Activated T-helper 17 cell treated with anti-CD3 and anti-CD28 coated beads, Interleukin-2, amount 50 U/mL, for 72 hours (primary cell): ENCODE measurements at regions not wholly inside any gene's neighbourhood (a gene's known extent, or its start where the extent isn't known, plus 50 kb on each side); places are given as distances from the start of the nearest gene placed in this dataset.

Experiments used
- ATAC-seq: fragments of 150-1000 bp; cut with Tn5 transposase; replicated peaks from 2 replicates; pipeline ENCODE4 v1.10.0; 2021; ENCODE audit warnings: mild to moderate bottlenecking, moderate library complexity
- H3K27ac Mint-ChIP-seq: one replicate; pipeline ENCODE4 v1.8.0; 2022; ENCODE audit warnings: mixed read lengths
- H3K27me3 Mint-ChIP-seq: one replicate; pipeline ENCODE4 v1.8.0; 2022; ENCODE audit warnings: mixed read lengths
- H3K36me3 Mint-ChIP-seq: one replicate; pipeline ENCODE4 v1.8.0; 2022; ENCODE audit warnings: low read depth, mild to moderate bottlenecking, mixed read lengths
- H3K4me1 Mint-ChIP-seq: one replicate; pipeline ENCODE4 v1.8.0; 2022; ENCODE audit warnings: mixed read lengths
- H3K4me3 Mint-ChIP-seq: one replicate; pipeline ENCODE4 v1.8.0; 2022; ENCODE audit warnings: mild to moderate bottlenecking, mixed read lengths
- H3K9me3 Mint-ChIP-seq: one replicate; pipeline ENCODE4 v1.8.0; 2022; ENCODE audit warnings: mixed read lengths

- ATAC-seq = peak; percentile 99
- Mint-ChIP-seq H3K4me3 (peak overlapping the region; percentile 18), H3K9me3 (no peaks in the 10 kb centered on the region), H3K27ac (peak overlapping the region; percentile 64), H3K36me3 (peaks cover 11% of the 10 kb centered on the region), H3K4me1 (peaks cover 14% of the 10 kb centered on the region), H3K27me3 (peaks cover 8% of the 10 kb centered on the region)
Observed at GRCh38 chr13:99859178-99860177, 112.1 kb downstream of the ZIC5 start.

- no peak for ATAC-seq
- Mint-ChIP-seq H3K4me3 (no peak overlapping the region), H3K27ac (no peak overlapping the region), H3K4me1 (peaks cover 14% of the 10 kb centered on the region), H3K27me3 (peaks cover 8% of the 10 kb centered on the region), H3K9me3 (no peaks in the 10 kb centered on the region), H3K36me3 (peaks cover 6% of the 10 kb centered on the region)
Observed at GRCh38 chr13:99857738-99858137, 113.8 kb downstream of the ZIC5 start.

- H3K27me3 Mint-ChIP-seq = peaks cover 8% of the 10 kb centered on the region
Observed at GRCh38 chr13:99855526-99856420, 115.8 kb downstream of the ZIC5 start.

GRCh38 chr13:99854366-99854765 is 117.2 kb downstream of the ZIC5 start:
- H3K27ac Mint-ChIP-seq = no peak overlapping the region
- H3K36me3 Mint-ChIP-seq = peaks cover under 1% of the 10 kb centered on the region
- H3K4me1 Mint-ChIP-seq = peaks cover 7% of the 10 kb centered on the region
- H3K4me3 Mint-ChIP-seq = no peak overlapping the region
- no peak for ATAC-seq
- no peaks in the 10 kb centered on the region for H3K9me3 Mint-ChIP-seq
- H3K27me3 Mint-ChIP-seq = peaks cover 8% of the 10 kb centered on the region

More at GRCh38 chr13:99855526-99856420, 115.8 kb downstream of the ZIC5 start:
- Mint-ChIP-seq H3K4me1 (peaks cover 14% of the 10 kb centered on the region), H3K4me3 (no peak overlapping the region), H3K9me3 (no peaks in the 10 kb centered on the region), H3K36me3 (peaks cover 6% of the 10 kb centered on the region), H3K27ac (no peak overlapping the region)
- ATAC-seq = no peak

- no peak for ATAC-seq
- Mint-ChIP-seq H3K27ac (no peak overlapping the region), H3K36me3 (no peaks in the 10 kb centered on the region)
Observed at GRCh38 chr13:99847318-99847750, 124.2 kb downstream of the ZIC5 start.

GRCh38 chr13:99845161-99845874 is 126.2 kb downstream of the ZIC5 start:
- H3K27me3 Mint-ChIP-seq = no peaks in the 10 kb centered on the region
- H3K36me3 Mint-ChIP-seq = no peaks in the 10 kb centered on the region
- no peak overlapping the region for H3K4me3 Mint-ChIP-seq
- ATAC-seq = no peak
- H3K9me3 Mint-ChIP-seq = no peaks in the 10 kb centered on the region
- no peak overlapping the region for H3K27ac Mint-ChIP-seq
- H3K4me1 Mint-ChIP-seq = no peaks in the 10 kb centered on the region

More at GRCh38 chr13:99847318-99847750, 124.2 kb downstream of the ZIC5 start:
- Mint-ChIP-seq H3K9me3 (no peaks in the 10 kb centered on the region), H3K4me1 (no peaks in the 10 kb centered on the region), H3K27me3 (no peaks in the 10 kb centered on the region), H3K4me3 (no peak overlapping the region)

GRCh38 chr13:99844421-99844820 is 127.1 kb downstream of the ZIC5 start:
- H3K4me3 Mint-ChIP-seq = no peak overlapping the region
- H3K27ac Mint-ChIP-seq = no peak overlapping the region
- no peak for ATAC-seq
- H3K36me3 Mint-ChIP-seq = no peaks in the 10 kb centered on the region
- H3K27me3 Mint-ChIP-seq = no peaks in the 10 kb centered on the region
- no peaks in the 10 kb centered on the region for H3K9me3 Mint-ChIP-seq
- no peaks in the 10 kb centered on the region for H3K4me1 Mint-ChIP-seq

GRCh38 chr13:99843872-99844271 is 127.7 kb downstream of the ZIC5 start:
- H3K27ac Mint-ChIP-seq = no peak overlapping the region
- H3K27me3 Mint-ChIP-seq = no peaks in the 10 kb centered on the region
- no peaks in the 10 kb centered on the region for H3K4me1 Mint-ChIP-seq
- no peaks in the 10 kb centered on the region for H3K36me3 Mint-ChIP-seq
- no peak overlapping the region for H3K4me3 Mint-ChIP-seq
- no peak for ATAC-seq
- no peaks in the 10 kb centered on the region for H3K9me3 Mint-ChIP-seq

GRCh38 chr13:99842405-99842804 is 129.2 kb downstream of the ZIC5 start:
- Mint-ChIP-seq H3K4me3 (no peak overlapping the region), H3K27ac (no peak overlapping the region), H3K4me1 (no peaks in the 10 kb centered on the region), H3K36me3 (no peaks in the 10 kb centered on the region), H3K9me3 (no peaks in the 10 kb centered on the region), H3K27me3 (no peaks in the 10 kb centered on the region)
- no peak for ATAC-seq

- H3K27ac Mint-ChIP-seq = no peak overlapping the region
- no peaks in the 10 kb centered on the region for H3K36me3 Mint-ChIP-seq
- H3K4me3 Mint-ChIP-seq = no peak overlapping the region
- ATAC-seq = no peak
- H3K4me1 Mint-ChIP-seq = no peaks in the 10 kb centered on the region
- no peaks in the 10 kb centered on the region for H3K27me3 Mint-ChIP-seq
- no peaks in the 10 kb centered on the region for H3K9me3 Mint-ChIP-seq
Observed at GRCh38 chr13:99836291-99836690, 135.3 kb downstream of the ZIC5 start.

GRCh38 chr13:99835442-99835841 is 136.1 kb downstream of the ZIC5 start:
- no peak for ATAC-seq
- no peaks in the 10 kb centered on the region for H3K27me3 Mint-ChIP-seq

GRCh38 chr13:99834246-99834645 is 137.3 kb downstream of the ZIC5 start:
- no peak for ATAC-seq
- Mint-ChIP-seq H3K27me3 (no peaks in the 10 kb centered on the region), H3K36me3 (no peaks in the 10 kb centered on the region), H3K4me3 (no peak overlapping the region), H3K9me3 (no peaks in the 10 kb centered on the region), H3K27ac (no peak overlapping the region), H3K4me1 (no peaks in the 10 kb centered on the region)

More at GRCh38 chr13:99835442-99835841, 136.1 kb downstream of the ZIC5 start:
- H3K27ac Mint-ChIP-seq = no peak overlapping the region
- H3K36me3 Mint-ChIP-seq = no peaks in the 10 kb centered on the region
- H3K9me3 Mint-ChIP-seq = no peaks in the 10 kb centered on the region
- H3K4me1 Mint-ChIP-seq = no peaks in the 10 kb centered on the region
- no peak overlapping the region for H3K4me3 Mint-ChIP-seq

- H3K4me3 Mint-ChIP-seq = no peak overlapping the region
- no peaks in the 10 kb centered on the region for H3K27me3 Mint-ChIP-seq
Observed at GRCh38 chr13:99832347-99832746, 139.2 kb downstream of the ZIC5 start.

GRCh38 chr13:99830931-99831330 is 140.6 kb downstream of the ZIC5 start:
- no peaks in the 10 kb centered on the region for H3K9me3 Mint-ChIP-seq
- no peaks in the 10 kb centered on the region for H3K27me3 Mint-ChIP-seq

More at GRCh38 chr13:99832347-99832746, 139.2 kb downstream of the ZIC5 start:
- no peaks in the 10 kb centered on the region for H3K4me1 Mint-ChIP-seq
- H3K9me3 Mint-ChIP-seq = no peaks in the 10 kb centered on the region
- no peak for ATAC-seq
- no peaks in the 10 kb centered on the region for H3K36me3 Mint-ChIP-seq
- H3K27ac Mint-ChIP-seq = no peak overlapping the region

More at GRCh38 chr13:99830931-99831330, 140.6 kb downstream of the ZIC5 start:
- Mint-ChIP-seq H3K4me1 (no peaks in the 10 kb centered on the region), H3K27ac (no peak overlapping the region), H3K4me3 (no peak overlapping the region), H3K36me3 (no peaks in the 10 kb centered on the region)
- no peak for ATAC-seq
